ENCODE measurements at regions not wholly inside any gene's neighbourhood (a gene's known extent, or its start where the extent isn't known, plus 50 kb on each side); places are given as distances from the start of the nearest gene placed in this dataset.

- Mint-ChIP-seq H3K27me3 (no peaks in the 10 kb centered on the region), H3K27ac (no peak overlapping the region), H3K36me3 (ENCODE audit: low read depth) (no peaks in the 10 kb centered on the region), H3K9me3 (no peaks in the 10 kb centered on the region), H3K4me1 (ENCODE audit: low read depth) (no peaks in the 10 kb centered on the region), H3K4me3 (no peak overlapping the region)
- DNase-seq = peak; percentile 43
Measured at GRCh38 chr2:237026981-237027711, 58.5 kb upstream of the COPS8 start.

- Mint-ChIP-seq H3K36me3 (ENCODE audit: low read depth) (no peaks in the 10 kb centered on the region), H3K4me1 (ENCODE audit: low read depth) (no peaks in the 10 kb centered on the region), H3K4me3 (no peak overlapping the region), H3K9me3 (no peaks in the 10 kb centered on the region), H3K27me3 (no peaks in the 10 kb centered on the region), H3K27ac (no peak overlapping the region)
- no peak for DNase-seq
Measured at GRCh38 chr2:237027712-237028029, 58.0 kb upstream of the COPS8 start.

GRCh38 chr2:237030382-237030781 is 55.3 kb upstream of the COPS8 start:
- DNase-seq = no peak
- Mint-ChIP-seq H3K27me3 (no peaks in the 10 kb centered on the region), H3K4me3 (no peak overlapping the region), H3K27ac (no peak overlapping the region), H3K36me3 (ENCODE audit: low read depth) (no peaks in the 10 kb centered on the region), H3K9me3 (no peaks in the 10 kb centered on the region), H3K4me1 (ENCODE audit: low read depth) (no peaks in the 10 kb centered on the region)

GRCh38 chr2:237033536-237034060 is 52.1 kb upstream of the COPS8 start:
- no peak for DNase-seq
- H3K27me3 Mint-ChIP-seq = no peaks in the 10 kb centered on the region
- H3K4me3 Mint-ChIP-seq = no peak overlapping the region
- H3K27ac Mint-ChIP-seq = no peak overlapping the region
- no peaks in the 10 kb centered on the region for H3K4me1 Mint-ChIP-seq (ENCODE audit: low read depth)
- H3K36me3 Mint-ChIP-seq (ENCODE audit: low read depth) = no peaks in the 10 kb centered on the region
- no peaks in the 10 kb centered on the region for H3K9me3 Mint-ChIP-seq

GRCh38 chr2:237035781-237036475 is 49.8 kb upstream of the COPS8 start:
- Mint-ChIP-seq H3K9me3 (no peaks in the 10 kb centered on the region), H3K27ac (no peak overlapping the region), H3K27me3 (no peaks in the 10 kb centered on the region), H3K36me3 (ENCODE audit: low read depth) (no peaks in the 10 kb centered on the region), H3K4me1 (ENCODE audit: low read depth) (no peaks in the 10 kb centered on the region), H3K4me3 (no peak overlapping the region)
- no peak for DNase-seq
